BE2C (cell line): ENCODE measurements at regions not wholly inside any gene's neighbourhood (a gene's known extent, or its start where the extent isn't known, plus 50 kb on each side); places are given as distances from the start of the nearest gene placed in this dataset.

ENCODE experiments used
- DNase-seq: peaks from one replicate; pipeline ENCODE4 v3.0.0-alpha.2; 2020
- H3K27me3 ChIP-seq: fragments of 250-450 bp; sonication (Bioruptor Pico); 2 replicates; pipeline ENCODE4 v1.5.1; 2020; ENCODE audit warnings: mild to moderate bottlenecking
- H3K36me3 ChIP-seq: fragments of 250-450 bp; sonication (Bioruptor Pico); 2 replicates; pipeline ENCODE4 v1.5.1; 2020; ENCODE audit warnings: mild to moderate bottlenecking
- H3K4me1 ChIP-seq: fragments of 250-450 bp; sonication (Bioruptor Pico); 2 replicates; pipeline ENCODE4 v1.5.1; 2020
- H3K4me3 ChIP-seq: 2 replicates; pipeline ENCODE4 v1.5.1; 2011; ENCODE audit warnings: low read depth, low read length
- H3K9me3 ChIP-seq: fragments of 250-450 bp; sonication (Bioruptor Pico); 2 replicates; pipeline ENCODE4 v1.5.1; 2020
- CTCF ChIP-seq: IDR thresholded peaks from 2 replicates; pipeline ENCODE4 v1.5.1; 2012; ENCODE audit warnings: mild to moderate bottlenecking, low read depth, low read length

GRCh38 chr5:24786108-24786507 lies 141.3 kb upstream of the CDH10 start:
- no peaks in the 10 kb centered on the region for H3K4me1 ChIP-seq
- no peak for DNase-seq
- no peak overlapping the region for H3K4me3 ChIP-seq
- H3K27me3 ChIP-seq: no peaks in the 10 kb centered on the region
- no peaks in the 10 kb centered on the region for H3K36me3 ChIP-seq
- no peak for TF ChIP-seq CTCF
- H3K9me3 ChIP-seq: no peaks in the 10 kb centered on the region

- H3K9me3 ChIP-seq: no peaks in the 10 kb centered on the region
- no peaks in the 10 kb centered on the region for H3K4me1 ChIP-seq
- no peak for DNase-seq
- no peaks in the 10 kb centered on the region for H3K27me3 ChIP-seq
- H3K4me3 ChIP-seq: no peak overlapping the region
- no peaks in the 10 kb centered on the region for H3K36me3 ChIP-seq
- TF ChIP-seq CTCF: no peak
Measured at GRCh38 chr5:24783596-24783995, 138.8 kb upstream of the CDH10 start.

- no peaks in the 10 kb centered on the region for H3K9me3 ChIP-seq
- H3K36me3 ChIP-seq: no peaks in the 10 kb centered on the region
- no peak overlapping the region for H3K4me3 ChIP-seq
- no peak for DNase-seq
- TF ChIP-seq CTCF: no peak
- no peaks in the 10 kb centered on the region for H3K27me3 ChIP-seq
- H3K4me1 ChIP-seq: no peaks in the 10 kb centered on the region
Measured at GRCh38 chr5:24777392-24777791, 132.6 kb upstream of the CDH10 start.

- Histone ChIP-seq H3K4me1 (no peaks in the 10 kb centered on the region), H3K4me3 (no peak overlapping the region), H3K9me3 (no peaks in the 10 kb centered on the region), H3K36me3 (no peaks in the 10 kb centered on the region), H3K27me3 (no peaks in the 10 kb centered on the region)
- TF ChIP-seq CTCF: no peak
- DNase-seq: no peak
Measured at GRCh38 chr5:24773261-24773660, 128.5 kb upstream of the CDH10 start.

- Histone ChIP-seq H3K36me3 (no peaks in the 10 kb centered on the region), H3K4me3 (no peak overlapping the region), H3K27me3 (no peaks in the 10 kb centered on the region), H3K9me3 (no peaks in the 10 kb centered on the region; the same call in 1 of the 2 replicates), H3K4me1 (no peaks in the 10 kb centered on the region)
- no peak for DNase-seq
- TF ChIP-seq CTCF: no peak
Measured at GRCh38 chr5:24767086-24767485, 122.3 kb upstream of the CDH10 start.

- Histone ChIP-seq H3K27me3 (no peaks in the 10 kb centered on the region), H3K4me3 (no peak overlapping the region), H3K9me3 (no peaks in the 10 kb centered on the region; the same call in 1 of the 2 replicates), H3K4me1 (no peaks in the 10 kb centered on the region), H3K36me3 (no peaks in the 10 kb centered on the region)
- DNase-seq: no peak
- no peak for TF ChIP-seq CTCF
Measured at GRCh38 chr5:24765219-24765618, 120.4 kb upstream of the CDH10 start.
